ENCODE measurements at regions not wholly inside any gene's neighbourhood (a gene's known extent, or its start where the extent isn't known, plus 50 kb on each side); places are given as distances from the start of the nearest gene placed in this dataset.
"Not testable (repeated sequence)": the region's sequence is repeated elsewhere in the genome, so short reads cannot be mapped to it uniquely, and the experiment has no call there.

- DNase-seq (ENCODE audit: extremely low spot score); H3K4me1 ChIP-seq (ENCODE audit: insufficient read depth); H3K36me3 ChIP-seq (ENCODE audit: insufficient read depth); H3K27ac ChIP-seq (ENCODE audit: low read depth); H3K4me3 ChIP-seq (ENCODE audit: low read depth, low read length): not testable (repeated sequence)
- WGBS, result 86% methylated on average over 6 of the region's 13 CpGs
Measured at GRCh38 chr14:105592646-105593045, 66.3 kb downstream of the TMEM121 start.

GRCh38 chr14:105595346-105595745 is 69.0 kb downstream of the TMEM121 start:
- H3K36me3 ChIP-seq (ENCODE audit: insufficient read depth); H3K27ac ChIP-seq (ENCODE audit: low read depth); H3K4me3 ChIP-seq (ENCODE audit: low read depth, low read length); H3K4me1 ChIP-seq (ENCODE audit: insufficient read depth); DNase-seq (ENCODE audit: extremely low spot score): not testable (repeated sequence)
- WGBS, result 93% methylated on average over 12 of the region's 21 CpGs

GRCh38 chr14:105596374-105596773 is 70.0 kb downstream of the TMEM121 start:
- 67% methylated on average over 6 of the region's 6 CpGs for WGBS
- H3K4me3 ChIP-seq (ENCODE audit: low read depth, low read length); H3K36me3 ChIP-seq (ENCODE audit: insufficient read depth); H3K4me1 ChIP-seq (ENCODE audit: insufficient read depth); DNase-seq (ENCODE audit: extremely low spot score); H3K27ac ChIP-seq (ENCODE audit: low read depth): not testable (repeated sequence)

- H3K4me1 ChIP-seq (ENCODE audit: insufficient read depth); H3K36me3 ChIP-seq (ENCODE audit: insufficient read depth); DNase-seq (ENCODE audit: extremely low spot score); H3K4me3 ChIP-seq (ENCODE audit: low read depth, low read length); H3K27ac ChIP-seq (ENCODE audit: low read depth): not testable (repeated sequence)
- WGBS, result 91% methylated on average over 28 of the region's 29 CpGs
Measured at GRCh38 chr14:105598040-105598763, 71.8 kb downstream of the TMEM121 start.

- 88% methylated on average over 25 of the region's 26 CpGs for WGBS
- not testable (repeated sequence) for H3K36me3 ChIP-seq (ENCODE audit: insufficient read depth); H3K4me1 ChIP-seq (ENCODE audit: insufficient read depth); H3K27ac ChIP-seq (ENCODE audit: low read depth); DNase-seq (ENCODE audit: extremely low spot score); H3K4me3 ChIP-seq (ENCODE audit: low read depth, low read length)
Measured at GRCh38 chr14:105598925-105599586, 72.7 kb downstream of the TMEM121 start.

- 93% methylated on average over 52 of the region's 52 CpGs for WGBS
- not testable (repeated sequence) for H3K36me3 ChIP-seq (ENCODE audit: insufficient read depth); DNase-seq (ENCODE audit: extremely low spot score)
Measured at GRCh38 chr14:105600195-105600938, 74.0 kb downstream of the TMEM121 start.

GRCh38 chr14:105600939-105601359 is 74.6 kb downstream of the TMEM121 start:
- H3K4me3 ChIP-seq (ENCODE audit: low read depth, low read length), result no peak overlapping the region
- no peak for DNase-seq (ENCODE audit: extremely low spot score)
- no peaks in the 10 kb centered on the region for H3K4me1 ChIP-seq (ENCODE audit: insufficient read depth)
- no peaks in the 10 kb centered on the region for H3K36me3 ChIP-seq (ENCODE audit: insufficient read depth)
- WGBS, result 87% methylated on average over 19 of the region's 19 CpGs
- no peak overlapping the region for H3K27ac ChIP-seq (ENCODE audit: low read depth)

More at GRCh38 chr14:105600195-105600938, 74.0 kb downstream of the TMEM121 start:
- H3K4me3 ChIP-seq (ENCODE audit: low read depth, low read length); H3K27ac ChIP-seq (ENCODE audit: low read depth); H3K4me1 ChIP-seq (ENCODE audit: insufficient read depth): not testable (repeated sequence)

- no peak for DNase-seq (ENCODE audit: extremely low spot score)
- H3K4me3 ChIP-seq (ENCODE audit: low read depth, low read length), result no peak overlapping the region
- H3K4me1 ChIP-seq (ENCODE audit: insufficient read depth), result no peaks in the 10 kb centered on the region
- 83% methylated on average over 20 of the region's 20 CpGs for WGBS
- no peak overlapping the region for H3K27ac ChIP-seq (ENCODE audit: low read depth)
- H3K36me3 ChIP-seq (ENCODE audit: insufficient read depth), result no peaks in the 10 kb centered on the region
Measured at GRCh38 chr14:105601360-105602242, 75.2 kb downstream of the TMEM121 start.

- Histone ChIP-seq H3K36me3 (ENCODE audit: insufficient read depth) (no peaks in the 10 kb centered on the region), H3K4me3 (ENCODE audit: low read depth, low read length) (no peak overlapping the region), H3K4me1 (ENCODE audit: insufficient read depth) (no peaks in the 10 kb centered on the region), H3K27ac (ENCODE audit: low read depth) (no peak overlapping the region)
- 87% methylated on average over 9 of the region's 9 CpGs for WGBS
- DNase-seq (ENCODE audit: extremely low spot score), result no peak
Measured at GRCh38 chr14:105602243-105602750, 75.9 kb downstream of the TMEM121 start.

- Histone ChIP-seq H3K36me3 (ENCODE audit: insufficient read depth) (no peaks in the 10 kb centered on the region), H3K4me1 (ENCODE audit: insufficient read depth) (no peaks in the 10 kb centered on the region), H3K27ac (ENCODE audit: low read depth) (no peak overlapping the region), H3K4me3 (ENCODE audit: low read depth, low read length) (no peak overlapping the region)
- DNase-seq (ENCODE audit: extremely low spot score), result no peak
- WGBS, result 84% methylated on average over 6 of the region's 6 CpGs
Measured at GRCh38 chr14:105602799-105603793, 76.7 kb downstream of the TMEM121 start.

- WGBS, result 88% methylated on average over 29 of the region's 32 CpGs
- not testable (repeated sequence) for DNase-seq (ENCODE audit: extremely low spot score); H3K4me3 ChIP-seq (ENCODE audit: low read depth, low read length); H3K4me1 ChIP-seq (ENCODE audit: insufficient read depth); H3K36me3 ChIP-seq (ENCODE audit: insufficient read depth); H3K27ac ChIP-seq (ENCODE audit: low read depth)
Measured at GRCh38 chr14:105604531-105605463, 78.4 kb downstream of the TMEM121 start.

Data from urinary bladder (tissue), 3 donors.